Coronary artery (tissue), 2 donors: ENCODE measurements at regions not wholly inside any gene's neighbourhood (a gene's known extent, or its start where the extent isn't known, plus 50 kb on each side); places are given as distances from the start of the nearest gene placed in this dataset.
"Not testable (repeated sequence)": the region's sequence is repeated elsewhere in the genome, so short reads cannot be mapped to it uniquely, and the experiment has no call there.

Experiments used
- DNase-seq: peaks from one replicate; pipeline ENCODE4 v3.0.0-alpha.2; 2017; ENCODE audit warnings: low spot score
- H3K27ac ChIP-seq, 2 donors: fragments of 200-600 bp; sonication (generic); one replicate each; pipeline ENCODE4 v1.5.1; 2016 to 2019
- H3K4me3 ChIP-seq: fragments of 200-600 bp; sonication (generic); 2 replicates; pipeline ENCODE4 v1.5.1; 2016; ENCODE audit warnings: mild to moderate bottlenecking, moderate library complexity
- CTCF ChIP-seq: fragments of 200-600 bp; sonication (generic); IDR thresholded peaks from one replicate; pipeline ENCODE4 v1.5.1; 2019; ENCODE audit warnings: antibody characterized with exemption

- DNase-seq, result no peak
- no peak overlapping the region for H3K4me3 ChIP-seq
- no peak overlapping the region for H3K27ac ChIP-seq
- TF ChIP-seq CTCF, result no peak
Measured at GRCh38 chr2:189308056-189308790, 128.7 kb upstream of the COL5A2 start.

DNA sequence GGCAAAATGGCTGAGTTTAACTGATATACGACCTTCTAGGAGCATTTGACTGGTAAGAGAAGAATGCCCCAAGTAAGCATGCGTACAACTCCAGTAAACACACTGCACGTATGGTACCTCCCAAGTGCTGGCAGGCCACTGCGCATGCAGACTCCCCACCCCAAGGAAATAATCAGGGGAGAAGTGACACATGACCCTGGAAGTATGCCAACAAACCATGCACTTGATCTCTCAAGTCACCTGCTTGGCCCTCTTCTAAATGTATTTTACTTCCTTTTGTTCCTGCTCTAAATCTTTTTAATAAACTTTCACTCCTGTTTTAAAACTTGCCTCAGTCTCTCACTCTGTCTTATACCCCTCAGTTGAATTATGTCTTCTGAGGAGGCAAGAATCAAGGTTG lies 129.8 kb upstream of the COL5A2 start:
- TF ChIP-seq CTCF, result no peak
- Histone ChIP-seq H3K27ac (no peak overlapping the region), H3K4me3 (no peak overlapping the region)
- no peak for DNase-seq

DNA sequence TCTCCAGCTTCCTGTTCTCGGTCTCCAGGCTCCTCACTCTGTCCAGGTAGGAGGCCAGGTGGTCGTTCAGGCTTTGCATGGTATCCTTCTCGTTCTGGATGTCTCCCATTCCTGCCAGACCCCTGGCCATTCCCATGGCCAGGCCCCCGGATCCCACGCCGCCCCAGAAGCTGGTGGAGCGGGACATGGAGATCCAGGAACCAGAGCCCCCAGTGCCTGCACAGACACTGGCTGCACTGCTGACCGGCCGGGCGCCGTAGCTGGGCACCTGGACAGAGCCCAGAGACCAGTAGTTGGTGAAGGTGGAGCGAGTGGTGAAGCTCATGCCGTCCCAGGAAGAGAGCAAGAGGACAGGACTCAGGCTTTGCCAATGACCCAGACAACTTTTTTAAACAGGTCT lies 129.1 kb upstream of the WDR75 start:
- Histone ChIP-seq H3K27ac (no peak overlapping the region), H3K4me3 (no peak overlapping the region)
- no peak for TF ChIP-seq CTCF
- no peak for DNase-seq

DNA sequence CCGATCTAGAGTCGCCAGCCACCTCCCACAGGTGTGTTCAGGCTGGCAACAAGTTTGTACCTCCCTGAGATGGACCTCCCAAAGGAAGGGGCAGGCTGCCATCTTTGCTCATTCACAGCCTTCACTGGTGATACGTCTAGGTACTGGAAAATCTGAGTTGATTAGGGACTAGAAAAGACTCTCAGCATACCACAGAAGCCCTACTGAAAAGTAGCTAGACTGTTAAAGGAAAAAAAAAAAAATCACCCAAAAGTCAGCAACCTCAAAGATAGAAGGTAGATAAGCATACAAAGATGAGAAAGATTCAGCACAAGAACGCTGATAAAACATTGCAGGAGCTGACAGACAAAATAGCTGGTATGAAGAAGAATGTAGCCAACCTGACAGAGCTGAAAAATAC lies 128.6 kb upstream of the WDR75 start:
- Histone ChIP-seq H3K27ac (no peak overlapping the region), H3K4me3 (no peak overlapping the region)
- no peak for TF ChIP-seq CTCF
- no peak for DNase-seq

- Histone ChIP-seq H3K4me3 (no peak overlapping the region), H3K27ac (no peak overlapping the region)
- no peak for TF ChIP-seq CTCF
- DNase-seq, result no peak
Measured at GRCh38 chr2:189318761-189319160, 122.5 kb upstream of the WDR75 start.

DNA sequence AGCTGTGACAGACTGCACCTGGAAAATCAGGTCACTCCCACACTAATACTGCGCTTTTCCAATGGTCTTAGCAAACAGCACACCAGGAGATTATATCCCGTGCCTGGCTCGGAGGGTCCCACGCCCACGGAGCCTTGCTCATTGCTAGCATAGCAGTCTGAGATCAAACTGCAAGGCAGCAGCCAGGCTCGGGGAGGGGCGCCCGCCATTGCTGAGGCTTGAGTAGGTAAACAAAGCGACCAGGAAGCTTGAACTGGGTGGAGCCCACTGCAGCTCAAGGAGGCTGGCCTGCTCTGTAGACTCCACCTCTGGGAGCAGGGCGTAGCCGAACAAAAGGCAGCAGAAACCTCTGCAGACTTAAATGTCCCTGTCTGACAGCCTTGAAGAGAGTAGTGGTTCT lies 121.8 kb upstream of the WDR75 start:
- not testable (repeated sequence) for H3K4me3 ChIP-seq, DNase-seq, H3K27ac ChIP-seq

GRCh38 chr2:189327879-189328847 lies 113.1 kb upstream of the WDR75 start:
- H3K27ac ChIP-seq, result peak overlapping the region in 1 of 2 donors; percentile 41
- no peak overlapping the region for H3K4me3 ChIP-seq
- DNase-seq, result no peak
- no peak for TF ChIP-seq CTCF
